NCI-H2107 treated with DMSO at 0.1 percent for 48 hours (cell line): ENCODE measurements at regions not wholly inside any gene's neighbourhood (a gene's known extent, or its start where the extent isn't known, plus 50 kb on each side); places are given as distances from the start of the nearest gene placed in this dataset.
"Not testable (repeated sequence)": the region's sequence is repeated elsewhere in the genome, so short reads cannot be mapped to it uniquely, and the experiment has no call there.

Experiments used
- DNase-seq: peaks from one replicate; lab custom pipeline; 2025; ENCODE audit not compliant: unreplicated experiment; lab: John Stamatoyannopoulos, UW

DNA sequence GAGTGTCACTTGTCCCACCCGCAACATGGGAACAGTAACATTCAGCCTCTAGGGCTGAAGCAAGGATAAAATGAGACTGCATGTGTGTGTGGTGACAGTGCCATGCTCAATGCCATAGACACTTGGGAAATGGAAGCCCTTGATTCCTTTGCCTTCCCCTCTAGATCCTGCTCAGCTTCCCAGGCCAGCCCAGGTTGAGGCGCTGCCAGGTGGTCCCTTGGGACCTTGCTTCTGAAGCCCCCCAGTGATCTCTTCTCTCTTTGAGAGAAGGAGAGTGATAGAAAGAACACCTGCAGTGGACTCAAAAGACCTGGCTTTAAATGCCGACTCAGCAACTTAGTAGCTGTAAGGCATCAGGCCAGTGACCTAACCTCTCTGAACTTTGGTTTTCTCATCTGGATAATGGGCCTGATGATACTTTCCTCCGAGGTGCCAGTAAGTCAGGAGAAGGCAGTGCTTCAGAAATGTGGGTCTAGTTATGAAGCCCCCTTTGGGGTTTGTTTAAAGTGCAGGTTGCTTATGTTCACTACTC is 144.5 kb downstream of the RPLP1 start:
- no peak for DNase-seq

DNA sequence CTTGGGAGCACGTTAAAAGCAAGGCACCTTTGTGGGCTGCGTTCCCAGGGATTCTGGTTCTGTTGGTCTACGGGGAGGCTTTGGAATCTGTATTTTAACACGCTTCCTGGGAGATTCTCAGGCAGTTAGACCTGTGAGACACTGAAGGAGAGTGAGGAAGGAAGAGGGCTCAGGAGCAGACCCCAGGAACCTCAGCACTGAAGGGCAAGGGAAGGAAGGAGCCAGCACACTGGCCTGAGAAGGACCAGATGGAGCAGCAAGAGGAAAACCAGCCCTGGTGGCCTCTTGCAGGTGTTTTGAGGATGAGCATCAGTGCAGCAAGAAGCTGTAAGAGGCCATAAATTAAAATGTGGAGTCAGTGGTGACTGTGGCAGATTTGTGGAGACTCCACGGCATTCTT is 146.7 kb downstream of the RPLP1 start:
- no peak for DNase-seq

DNA sequence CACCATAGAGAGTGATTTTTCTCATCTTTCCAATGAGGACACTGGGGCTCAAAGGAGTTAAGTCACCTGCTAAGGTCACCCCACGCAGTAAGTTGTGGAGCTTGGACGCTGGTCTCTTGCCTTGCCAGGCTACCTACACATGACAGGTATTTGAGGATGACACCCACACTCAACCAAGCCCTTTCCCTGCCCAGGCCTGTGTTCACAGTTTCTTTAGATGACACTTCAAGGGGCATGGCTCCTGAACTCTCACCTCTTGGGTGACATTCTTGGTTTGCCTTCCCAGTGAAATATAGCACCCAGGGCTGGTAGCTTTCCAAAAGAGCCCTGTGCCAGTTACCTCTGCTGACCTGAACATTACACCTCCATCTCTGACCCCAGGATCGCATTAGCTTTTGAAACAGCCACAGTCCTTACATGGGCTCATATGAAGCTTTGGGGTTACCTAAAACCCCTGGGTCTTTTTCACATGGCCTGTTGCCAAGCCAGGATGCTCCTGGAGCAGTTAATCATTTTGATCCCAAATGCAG is 148.0 kb downstream of the RPLP1 start:
- DNase-seq, result no peak

DNA sequence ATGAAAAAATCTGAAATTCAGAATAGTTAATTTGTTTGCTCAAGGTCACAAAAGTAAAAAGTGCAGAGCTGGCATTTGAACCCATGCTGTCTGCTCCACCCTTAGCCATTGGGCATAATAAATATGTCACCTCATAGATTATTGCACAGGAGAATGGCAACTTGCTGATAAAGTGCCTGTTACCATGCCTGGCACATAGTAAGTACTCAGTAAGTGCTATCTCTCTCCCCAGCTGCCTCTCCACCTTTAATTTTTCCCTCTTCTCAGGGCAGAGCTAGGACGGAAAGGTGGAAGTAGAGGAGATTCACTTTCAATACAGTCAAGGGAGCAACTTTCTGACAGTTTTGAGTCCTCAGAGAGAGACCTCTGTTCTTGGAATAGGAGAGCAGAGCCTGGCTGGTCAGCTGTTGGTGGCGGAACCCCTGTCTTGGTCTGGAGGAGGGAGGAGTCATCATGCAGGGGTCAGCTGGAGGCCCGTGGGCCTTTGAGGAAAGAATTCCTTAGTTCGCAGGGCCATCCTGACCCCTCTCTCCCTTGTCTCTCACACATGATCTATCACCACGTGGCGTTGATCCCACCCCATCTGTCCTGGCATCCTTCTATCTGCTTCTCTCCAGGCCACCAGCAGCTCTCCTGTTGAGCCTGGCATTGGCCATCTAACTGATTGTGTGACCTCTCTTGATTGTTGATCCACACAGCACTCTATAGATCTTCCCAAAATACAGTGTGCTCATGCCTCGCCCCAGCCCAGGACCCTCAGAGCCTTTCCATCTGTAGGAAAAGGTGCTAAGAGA is 149.3 kb downstream of the RPLP1 start:
- no peak for DNase-seq

DNA sequence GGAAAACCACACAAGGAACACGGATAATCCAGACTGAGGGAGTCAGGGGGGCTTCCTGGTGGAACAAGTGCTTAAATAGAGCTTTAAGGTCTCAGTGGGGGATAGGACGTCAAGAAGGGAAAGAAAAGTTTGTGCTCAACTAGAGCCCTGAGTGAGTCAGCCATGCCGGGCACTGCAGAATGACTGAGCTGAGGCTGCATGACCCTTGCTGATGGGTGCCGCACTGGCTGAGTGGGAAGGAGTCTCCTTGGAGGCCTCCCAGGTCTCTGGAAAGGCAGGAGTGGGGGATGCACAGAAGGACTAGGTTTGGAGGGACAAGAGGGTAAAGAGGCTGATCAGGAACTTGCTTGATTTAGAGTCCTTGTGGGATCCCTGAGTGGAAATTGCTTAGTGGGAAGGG is 150.3 kb downstream of the RPLP1 start:
- no peak for DNase-seq

DNA sequence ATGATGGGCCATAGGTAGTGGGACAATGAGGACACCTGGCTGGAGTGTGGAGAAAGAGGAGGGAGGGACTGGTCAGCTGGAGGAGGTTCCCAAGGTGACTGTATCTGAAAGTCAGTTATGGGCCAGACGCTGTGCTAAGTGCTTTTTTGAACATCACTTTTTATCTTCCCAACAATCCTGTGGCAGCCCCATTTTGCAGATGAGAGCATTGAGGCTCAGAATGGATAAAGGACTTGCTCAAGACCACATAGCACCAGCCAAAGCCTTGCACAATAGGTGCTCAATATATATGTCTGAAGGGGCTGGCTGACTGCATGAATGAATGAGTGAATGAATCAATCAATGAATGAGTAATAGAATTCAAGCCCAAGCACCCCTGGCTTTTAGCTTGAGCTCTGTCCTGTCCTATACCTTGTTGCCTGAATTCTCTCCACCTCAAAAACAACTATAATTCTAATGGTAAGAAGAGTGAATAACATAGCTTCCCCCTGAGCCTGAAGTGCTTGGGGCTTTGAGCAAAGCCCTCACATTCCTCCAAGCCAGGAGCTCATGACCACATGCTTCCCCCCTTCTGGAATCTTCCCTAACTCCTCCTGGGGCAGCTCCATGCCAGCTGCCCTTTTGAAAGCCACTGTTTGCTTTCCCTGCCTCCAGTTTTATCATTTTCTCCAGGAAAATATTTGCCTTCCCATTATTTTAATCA is 150.9 kb downstream of the RPLP1 start:
- no peak for DNase-seq

DNA sequence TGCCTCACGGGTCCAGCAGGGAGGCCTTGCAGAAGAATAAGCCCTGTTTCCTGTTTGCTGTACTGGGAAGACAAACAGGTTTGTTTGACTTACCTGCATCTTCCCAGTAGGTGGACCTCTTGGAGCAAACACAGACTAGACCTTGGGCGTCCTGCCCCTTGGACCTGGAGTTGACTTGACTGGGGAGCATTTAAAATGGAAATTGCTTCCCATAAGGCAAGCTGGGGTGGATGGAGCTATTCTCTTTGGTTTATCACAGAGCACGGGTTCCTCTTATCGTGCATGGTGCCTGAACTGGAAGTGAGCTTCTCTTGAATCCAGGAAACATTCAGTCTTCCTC is 151.4 kb downstream of the RPLP1 start:
- peak; percentile 69 for DNase-seq

DNA sequence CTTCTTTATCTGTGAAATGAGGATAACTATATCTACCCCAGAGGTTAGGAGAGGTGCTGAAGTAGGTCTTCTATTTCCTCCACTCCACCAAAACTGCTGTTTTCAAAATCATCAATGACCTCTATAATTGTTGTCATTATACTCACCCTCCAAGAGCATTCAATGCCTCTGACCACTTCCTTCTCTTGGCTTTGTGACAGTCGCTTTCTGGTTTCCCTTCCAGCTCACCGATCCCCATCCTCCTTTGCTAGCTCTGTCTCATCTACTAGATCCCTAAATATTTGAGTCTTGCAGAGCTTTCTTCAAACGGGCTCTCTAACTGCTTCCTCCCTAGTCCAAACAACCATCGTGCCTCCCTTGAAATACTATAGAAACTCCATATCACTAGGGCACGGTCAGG is 153.5 kb downstream of the RPLP1 start:
- DNase-seq, result no peak

DNA sequence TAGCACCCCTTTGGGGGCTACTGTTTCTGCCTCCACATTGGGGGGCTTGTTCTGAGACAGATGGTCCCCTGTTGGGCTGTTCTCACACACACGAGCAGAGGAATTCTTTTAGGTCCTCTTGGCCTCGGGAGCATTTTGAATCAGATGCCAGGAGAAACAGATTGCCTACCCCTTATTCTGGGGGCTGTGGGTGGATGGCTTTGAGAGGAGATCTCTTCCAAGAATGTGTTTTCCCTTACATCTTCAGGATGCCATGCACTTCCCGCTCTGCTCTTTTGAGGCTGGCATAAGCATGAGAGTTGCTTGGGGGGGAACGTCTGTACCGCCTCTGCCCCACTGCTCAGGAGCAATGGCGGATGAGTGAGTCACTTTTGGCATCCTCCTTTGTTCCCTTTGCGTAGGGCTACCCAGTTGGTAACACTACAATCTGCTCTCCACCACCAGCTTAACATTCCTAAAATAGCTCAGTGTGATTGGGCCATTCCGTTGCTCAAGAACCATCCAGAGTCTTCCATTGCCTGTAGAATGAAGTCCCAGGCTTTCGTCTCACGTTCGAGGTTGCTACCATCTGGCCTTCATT is 154.4 kb downstream of the RPLP1 start:
- no peak for DNase-seq

DNA sequence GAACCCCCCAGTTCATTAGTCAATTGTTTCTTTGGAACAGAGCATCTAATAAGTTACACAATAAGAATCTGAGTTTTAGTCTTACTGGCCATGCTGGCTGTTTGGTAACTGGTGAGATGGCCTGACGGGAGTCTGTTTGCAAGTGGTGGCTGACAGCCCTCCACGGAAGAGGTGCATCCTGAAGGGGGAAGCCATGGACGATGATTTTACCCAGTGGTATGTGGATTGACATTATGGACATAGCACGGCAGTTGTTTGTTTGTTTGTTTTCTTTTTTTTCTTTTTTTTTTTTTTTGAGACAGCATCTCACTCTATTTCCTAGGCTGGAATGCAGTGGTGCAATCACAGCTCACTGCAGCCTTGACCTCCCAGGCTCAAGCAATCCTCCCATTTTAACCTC is 156.0 kb downstream of the RPLP1 start:
- DNase-seq, result no peak

DNA sequence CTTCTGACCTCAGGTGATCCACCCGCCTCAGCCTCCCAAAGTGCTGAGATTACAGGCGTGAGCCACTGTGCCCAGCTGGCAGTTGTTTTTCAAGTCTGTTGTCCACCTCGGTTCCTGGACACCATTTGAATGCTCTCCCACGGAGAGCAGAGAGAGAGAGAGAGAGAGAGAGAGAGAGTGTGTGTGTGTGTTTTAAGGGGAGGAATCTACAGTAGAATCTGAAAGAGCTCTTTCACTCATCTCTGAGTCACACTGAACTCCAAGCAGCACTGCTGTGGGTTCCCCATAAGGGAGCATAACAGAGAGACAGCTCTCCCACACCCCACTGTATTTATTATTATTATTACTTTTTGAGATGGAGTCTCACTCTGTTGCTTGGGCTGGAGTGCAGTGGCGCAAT is 156.6 kb downstream of the RPLP1 start:
- no peak for DNase-seq

DNA sequence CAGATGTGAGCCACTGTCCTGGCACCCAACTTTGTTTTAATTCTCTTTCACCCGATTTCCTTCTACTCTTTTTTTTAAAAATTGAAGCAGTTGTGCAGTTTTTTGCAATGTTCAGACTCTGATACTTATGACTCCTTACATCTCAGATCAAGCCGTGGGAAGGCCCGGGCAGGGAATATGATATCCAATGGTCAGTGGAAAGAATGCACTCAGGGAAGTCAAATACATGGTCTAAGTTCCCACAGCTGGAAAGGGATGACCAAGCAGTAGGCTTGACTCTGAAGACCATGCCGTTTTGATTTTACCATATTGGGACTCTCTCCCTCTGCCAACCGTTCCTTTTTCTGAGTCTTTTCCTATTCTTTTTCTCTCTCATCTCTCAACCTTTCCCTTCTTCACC is 157.2 kb downstream of the RPLP1 start:
- DNase-seq, result no peak

DNA sequence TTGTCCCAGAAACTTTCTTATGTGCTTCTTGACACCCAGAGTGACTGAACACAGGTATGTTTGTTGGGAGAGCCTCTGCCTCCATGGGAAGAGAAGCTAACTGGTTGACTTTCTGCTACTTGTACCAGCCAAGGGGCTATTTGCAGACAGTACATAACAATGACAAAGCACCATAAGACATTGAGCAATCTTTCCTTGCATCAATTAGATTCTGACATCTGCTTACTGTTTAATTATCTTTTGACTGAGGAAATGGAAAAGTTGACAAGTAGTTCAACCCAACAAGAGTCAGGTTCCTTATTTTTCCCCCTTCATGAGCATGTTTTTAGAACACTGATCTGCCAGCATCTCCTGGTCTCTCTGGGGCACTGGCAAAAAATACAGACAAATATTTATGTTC is 157.7 kb downstream of the RPLP1 start:
- no peak for DNase-seq

DNA sequence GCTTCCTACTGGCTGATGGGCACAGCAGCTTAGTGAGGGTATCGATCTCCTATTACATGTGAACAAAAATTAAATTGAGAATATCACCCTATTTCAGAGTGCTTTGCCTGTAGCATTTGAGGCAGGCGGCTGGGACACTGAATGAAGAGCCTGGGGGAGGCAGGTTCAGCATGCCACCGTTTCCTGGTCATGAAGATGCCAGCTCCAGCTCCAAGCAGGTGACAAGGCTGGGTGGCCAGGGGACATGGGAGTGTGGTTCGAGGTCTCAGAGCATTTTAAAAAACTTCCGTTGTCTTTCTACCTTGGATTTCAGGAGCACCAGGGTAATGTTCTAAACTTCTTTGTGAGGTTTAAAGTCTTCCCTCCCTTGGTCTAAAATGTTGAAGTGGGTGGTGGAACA is 158.2 kb downstream of the RPLP1 start:
- no peak for DNase-seq

DNA sequence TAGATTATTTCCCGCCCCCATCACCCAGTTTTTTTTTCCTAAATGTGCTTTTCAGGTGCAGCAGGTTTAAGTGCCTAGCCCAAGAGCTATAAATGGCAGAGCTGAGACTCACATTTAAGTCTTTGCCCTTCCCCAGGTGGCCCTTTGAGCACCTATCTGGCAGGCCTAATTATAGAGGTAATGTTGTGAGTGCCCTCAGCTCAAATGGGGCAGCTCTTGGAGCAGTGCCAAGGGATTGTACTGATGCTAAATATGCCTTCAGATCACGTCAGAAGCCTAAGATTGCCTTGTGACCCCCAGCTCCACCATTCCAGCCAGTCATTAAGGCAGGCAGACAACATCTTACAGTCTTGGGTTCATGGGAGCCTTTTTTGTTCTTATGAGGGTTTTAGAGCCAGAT is 159.5 kb downstream of the RPLP1 start:
- DNase-seq, result peak; percentile 38

DNA sequence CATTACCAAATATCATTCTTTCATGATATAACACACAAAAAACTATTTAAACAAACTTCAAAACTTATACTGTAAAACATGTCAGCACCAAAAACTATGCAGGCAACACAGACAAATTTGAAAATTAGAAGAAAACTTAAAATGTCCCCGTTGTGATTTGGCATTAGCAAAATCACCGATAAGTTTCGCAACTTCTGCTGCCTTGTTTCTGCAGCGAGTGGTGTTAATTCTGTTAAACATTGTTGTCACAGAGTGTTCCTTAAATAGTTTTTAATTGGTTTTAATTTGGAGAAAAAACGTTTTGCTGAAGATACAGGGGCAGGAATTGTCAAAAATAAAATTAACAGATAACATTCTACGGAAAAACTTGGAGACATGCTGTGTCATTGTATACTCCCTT is 160.6 kb downstream of the RPLP1 start:
- no peak for DNase-seq

DNA sequence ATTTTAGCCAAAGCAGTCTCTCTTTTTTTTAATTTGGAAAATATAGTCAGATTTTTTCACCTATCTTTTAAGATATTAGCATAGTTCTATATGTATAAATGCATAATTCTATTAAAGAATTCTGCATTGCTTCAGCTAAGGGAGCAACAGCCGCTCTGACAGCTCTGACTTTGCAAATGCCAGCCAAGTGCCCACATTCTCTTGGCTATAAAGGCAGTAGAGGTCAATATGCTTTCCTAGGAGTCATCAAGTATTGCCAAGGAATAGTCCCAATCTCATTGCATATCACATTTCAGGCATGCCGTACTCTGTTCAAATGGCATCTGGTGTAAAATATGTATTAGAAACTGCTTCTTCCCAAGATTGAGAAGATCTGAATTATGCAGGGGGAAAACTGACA is 161.4 kb downstream of the RPLP1 start:
- DNase-seq, result no peak

DNA sequence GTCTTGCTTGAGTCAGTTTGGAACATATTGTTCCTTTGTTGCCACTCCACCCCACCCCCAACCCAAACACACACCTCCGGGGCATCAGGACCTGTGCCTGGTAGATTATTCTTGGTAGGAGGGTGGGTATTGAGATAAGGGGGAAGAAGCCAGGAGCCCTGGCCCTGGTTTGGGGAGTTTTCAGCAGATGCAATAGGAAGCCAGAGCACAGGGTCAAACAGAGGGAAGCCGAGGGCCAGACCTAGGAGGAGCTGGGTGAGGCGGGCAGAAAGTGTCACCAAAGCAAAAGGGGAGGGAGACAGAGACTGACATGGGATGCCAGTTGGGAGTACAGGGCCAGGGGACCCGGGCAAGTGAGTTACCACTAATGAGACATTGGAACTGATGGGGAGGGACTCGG is 163.1 kb downstream of the RPLP1 start:
- no peak for DNase-seq

DNA sequence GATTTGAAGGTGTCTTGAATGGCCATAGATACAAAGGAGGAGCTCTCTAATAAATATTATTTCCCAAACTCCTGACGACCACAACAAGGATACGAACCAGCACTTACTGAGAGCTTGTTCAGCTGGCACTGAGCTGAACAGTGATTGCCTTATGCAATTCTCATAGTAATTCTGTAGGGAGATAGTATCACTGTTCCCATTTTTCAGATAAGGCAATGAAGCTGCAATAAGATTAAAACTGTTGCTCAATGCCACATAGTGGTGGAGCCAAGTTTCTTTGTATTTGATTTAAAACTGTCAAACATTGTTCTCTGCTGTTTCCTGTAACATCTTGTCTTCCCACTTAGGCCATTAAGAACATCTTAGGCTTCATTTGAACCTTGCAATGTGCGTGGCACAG is 163.9 kb downstream of the RPLP1 start:
- no peak for DNase-seq

DNA sequence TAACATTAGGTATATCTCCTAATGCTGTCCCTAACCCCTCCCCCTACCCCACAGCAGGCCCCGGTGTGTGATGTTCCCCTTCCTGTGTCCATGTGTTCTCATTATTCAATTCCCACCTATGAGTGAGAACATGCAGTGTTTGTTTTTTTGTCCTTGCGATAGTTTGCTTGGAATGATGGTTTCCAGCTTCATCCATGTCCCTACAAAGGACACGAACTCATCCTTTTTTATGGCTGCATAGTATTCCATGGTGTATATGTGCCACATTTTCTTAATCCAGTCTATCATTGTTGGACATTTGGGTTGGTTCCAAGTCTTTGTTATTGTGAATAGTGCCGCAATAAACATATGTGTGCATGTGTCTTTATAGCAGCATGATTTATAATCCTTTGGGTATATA is 164.5 kb downstream of the RPLP1 start:
- not testable (repeated sequence) for DNase-seq

DNA sequence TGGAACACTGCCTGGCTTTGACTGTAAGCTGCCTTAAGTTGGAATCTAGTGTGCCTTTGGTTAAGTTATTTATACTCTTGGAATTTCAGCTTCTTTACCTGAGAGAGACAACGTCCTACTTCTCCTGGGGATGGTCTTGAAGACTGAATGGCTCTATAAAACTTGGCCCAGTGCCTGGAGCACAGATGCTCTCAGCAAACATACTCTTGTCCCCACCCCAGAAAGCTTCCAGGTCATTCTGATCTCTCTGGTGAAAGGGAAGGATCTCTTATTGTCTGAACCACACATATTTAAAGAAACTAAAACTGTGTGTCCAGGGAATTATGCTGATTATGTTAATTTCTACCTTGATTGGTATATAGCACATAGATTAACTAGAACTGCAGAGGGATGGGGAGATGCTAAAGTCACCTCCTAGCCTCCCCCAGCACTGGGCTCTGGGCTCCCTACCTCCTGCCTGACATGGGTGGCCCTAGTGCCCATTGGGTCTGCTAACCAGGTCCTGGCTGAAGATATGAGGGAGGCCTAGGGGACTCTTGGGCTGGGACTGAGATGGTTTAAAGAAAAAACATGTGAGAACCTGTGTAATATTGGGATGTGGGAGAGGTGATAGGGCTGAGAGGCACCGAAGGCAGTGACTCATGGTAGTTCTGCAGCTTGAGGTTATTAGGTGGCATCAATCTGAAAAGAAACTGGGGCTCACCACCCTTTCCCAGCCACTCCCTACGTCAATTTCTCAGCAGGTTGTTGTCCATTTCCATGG is 171.0 kb downstream of the RPLP1 start:
- no peak for DNase-seq
